Naive thymus-derived CD4-positive, alpha-beta T cell (primary cell): ENCODE measurements at regions not wholly inside any gene's neighbourhood (a gene's known extent, or its start where the extent isn't known, plus 50 kb on each side); places are given as distances from the start of the nearest gene placed in this dataset.

Experiments used
- ATAC-seq: fragments of 150-1000 bp; cut with Tn5 transposase; 2 replicates; pipeline ENCODE4 v1.10.0; 2021; ENCODE audit warnings: mild to moderate bottlenecking, moderate library complexity
- CTCF ChIA-PET: fragments of 350-600 bp; sonication (Branson Sonifier 250); formaldehyde crosslinking; loops from one replicate; lab custom pipeline; 2021; ENCODE audit warnings: antibody characterized with exemption; lab: Charles Lee
- POLR2A ChIA-PET: fragments of 350-600 bp; sonication (Branson Sonifier 250); formaldehyde crosslinking; loops from one replicate; lab custom pipeline; 2021; ENCODE audit warnings: antibody characterized with exemption, inconsistent platforms; lab: Charles Lee
- DNase-seq, 9 donors: peaks; one replicate each; pipeline versions ENCODE4 v3.0.0 to v3.0.0-alpha.2; 2020 to 2022; ENCODE audit warnings: mixed read lengths in 1 of 9
- H3K27ac ChIP-seq: one replicate; pipeline ENCODE4 v1.7.0; 2013; ENCODE audit warnings: mild to moderate bottlenecking, low read depth, low read length, moderate library complexity
- H3K27me3 ChIP-seq, 2 donors: one replicate each; pipeline ENCODE4 v1.7.0; 2013; ENCODE audit warnings: low read length in 2 of 2, mild to moderate bottlenecking in 2 of 2, moderate library complexity in 2 of 2; ENCODE audit not compliant: control insufficient read depth in 2 of 2, insufficient read depth in 2 of 2
- H3K36me3 ChIP-seq, 3 experiments: 1 replicate in 2 of 3; 2 replicates in 1 of 3; pipeline ENCODE4 v1.7.0; 2013; ENCODE audit warnings: low read length in 3 of 3, mild to moderate bottlenecking in 3 of 3, moderate library complexity in 1 of 3; ENCODE audit not compliant: insufficient read depth in 3 of 3, control insufficient read depth in 2 of 3
- H3K4me1 ChIP-seq, 2 donors: one replicate each; pipeline ENCODE4 v1.7.0; 2013; ENCODE audit warnings: low read length in 2 of 2, mild to moderate bottlenecking in 2 of 2, moderate library complexity in 1 of 2; ENCODE audit not compliant: control insufficient read depth in 2 of 2, insufficient read depth in 2 of 2
- H3K4me3 ChIP-seq: 2 replicates; pipeline ENCODE4 v1.7.0; 2013; ENCODE audit warnings: mild to moderate bottlenecking, low read length
- H3K9me3 ChIP-seq, 3 experiments: 1 replicate in 2 of 3; 2 replicates in 1 of 3; pipeline ENCODE4 v1.7.0; 2013; ENCODE audit warnings: low read length in 3 of 3; ENCODE audit not compliant: control insufficient read depth in 2 of 3
- H3K27ac Mint-ChIP-seq, 9 donors: one replicate each; pipeline ENCODE4 v1.8.0; 2020 to 2022; ENCODE audit warnings: mixed read lengths in 9 of 9, mild to moderate bottlenecking in 8 of 9, moderate library complexity in 5 of 9, inconsistent platforms in 2 of 9
- H3K27me3 Mint-ChIP-seq, 5 donors: one replicate each; pipeline ENCODE4 v1.8.0; 2021 to 2022; ENCODE audit warnings: mixed read lengths in 5 of 5, mild to moderate bottlenecking in 1 of 5
- H3K36me3 Mint-ChIP-seq, 5 donors: one replicate each; pipeline ENCODE4 v1.8.0; 2020 to 2022; ENCODE audit warnings: mixed read lengths in 5 of 5, mild to moderate bottlenecking in 3 of 5, inconsistent platforms in 1 of 5
- H3K4me1 Mint-ChIP-seq, 7 donors: one replicate each; pipeline ENCODE4 v1.8.0; 2020 to 2022; ENCODE audit warnings: mixed read lengths in 7 of 7, mild to moderate bottlenecking in 3 of 7, inconsistent platforms in 1 of 7
- H3K4me3 Mint-ChIP-seq, 10 donors: one replicate each; pipeline ENCODE4 v1.8.0; 2020 to 2022; ENCODE audit warnings: mild to moderate bottlenecking in 10 of 10, mixed read lengths in 10 of 10, moderate library complexity in 6 of 10, inconsistent platforms in 2 of 10
- H3K9me3 Mint-ChIP-seq, 11 donors: one replicate each; pipeline ENCODE4 v1.8.0; 2020 to 2022; ENCODE audit warnings: mixed read lengths in 11 of 11, mild to moderate bottlenecking in 4 of 11, inconsistent platforms in 1 of 11, moderate library complexity in 1 of 11
- intact Hi-C, 2 donors: fragments of 100-400 bp; cut with micrococcal nuclease; formaldehyde crosslinking; loops; one replicate each; pipeline ENCODE4 v1.15.1; 2023

DNA sequence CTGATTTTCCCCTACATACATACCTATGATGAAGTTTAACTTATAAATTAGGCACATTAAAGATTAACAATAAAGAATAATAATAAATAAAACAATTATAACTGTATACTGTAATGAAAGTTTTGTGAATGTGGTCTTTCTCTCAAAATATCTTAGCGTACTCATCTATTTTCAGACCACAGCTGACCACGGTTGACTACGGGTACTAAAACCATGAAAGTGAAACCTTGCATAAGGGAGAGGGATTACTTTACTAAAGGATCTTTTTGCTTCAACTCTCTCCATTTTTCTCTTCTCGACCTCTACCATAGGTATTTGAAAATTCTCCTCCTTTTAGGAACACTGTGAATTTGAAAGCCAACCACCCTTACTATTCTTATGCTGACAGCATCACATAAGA is 475.5 kb downstream of the CETN3 start:
- Histone ChIP-seq H3K36me3 (no peaks in the 10 kb centered on the region), H3K4me1 (no peaks in the 10 kb centered on the region), H3K27ac (no peak overlapping the region), H3K9me3 (no peaks in the 10 kb centered on the region), H3K4me3 (no peak overlapping the region), H3K27me3 (no peaks in the 10 kb centered on the region)
- no peak for DNase-seq
- H3K4me3 Mint-ChIP-seq = no peak overlapping the region
- CTCF ChIA-PET = no interaction called here
- POLR2A ChIA-PET = no interaction called here
- H3K36me3 Mint-ChIP-seq = no peaks in the 10 kb centered on the region
- no peak overlapping the region for H3K27ac Mint-ChIP-seq
- H3K9me3 Mint-ChIP-seq = no peaks in the 10 kb centered on the region
- intact Hi-C loops = no loop called here
- no peaks in the 10 kb centered on the region for H3K4me1 Mint-ChIP-seq
- ATAC-seq = no peak
- no peaks in the 10 kb centered on the region for H3K27me3 Mint-ChIP-seq

DNA sequence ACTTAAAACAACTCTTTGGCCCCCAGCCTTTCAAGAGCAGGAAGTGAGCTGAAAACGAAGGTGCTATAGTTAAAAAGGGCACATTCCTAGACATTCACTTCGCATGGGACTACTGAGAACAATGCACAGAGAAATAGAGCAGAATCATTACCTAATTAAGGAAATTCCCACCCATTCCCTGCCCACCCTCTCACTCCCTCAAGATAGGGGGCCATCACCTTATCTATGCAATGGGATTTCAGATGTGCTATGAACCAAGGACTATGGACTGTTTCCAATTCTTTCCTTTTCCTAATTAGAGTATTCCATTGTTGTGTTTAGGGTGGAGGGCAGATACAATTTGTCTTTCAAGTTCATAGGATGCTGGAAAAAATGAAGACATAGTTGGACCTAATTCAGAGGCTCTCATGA is 476.8 kb downstream of the CETN3 start:
- Histone ChIP-seq H3K27me3 (no peaks in the 10 kb centered on the region), H3K27ac (no peak overlapping the region), H3K36me3 (no peaks in the 10 kb centered on the region), H3K4me1 (no peaks in the 10 kb centered on the region), H3K9me3 (no peaks in the 10 kb centered on the region), H3K4me3 (no peak overlapping the region)
- Mint-ChIP-seq H3K4me3 (no peak overlapping the region), H3K27ac (no peak overlapping the region), H3K9me3 (peaks cover 0 to 4% (median 0%) of the 10 kb centered on the region in 11 donors), H3K27me3 (no peaks in the 10 kb centered on the region), H3K36me3 (no peaks in the 10 kb centered on the region), H3K4me1 (no peaks in the 10 kb centered on the region)
- DNase-seq = no peak
- intact Hi-C loops = no loop called here
- ATAC-seq = no peak
- CTCF ChIA-PET = no interaction called here
- POLR2A ChIA-PET = no interaction called here

DNA sequence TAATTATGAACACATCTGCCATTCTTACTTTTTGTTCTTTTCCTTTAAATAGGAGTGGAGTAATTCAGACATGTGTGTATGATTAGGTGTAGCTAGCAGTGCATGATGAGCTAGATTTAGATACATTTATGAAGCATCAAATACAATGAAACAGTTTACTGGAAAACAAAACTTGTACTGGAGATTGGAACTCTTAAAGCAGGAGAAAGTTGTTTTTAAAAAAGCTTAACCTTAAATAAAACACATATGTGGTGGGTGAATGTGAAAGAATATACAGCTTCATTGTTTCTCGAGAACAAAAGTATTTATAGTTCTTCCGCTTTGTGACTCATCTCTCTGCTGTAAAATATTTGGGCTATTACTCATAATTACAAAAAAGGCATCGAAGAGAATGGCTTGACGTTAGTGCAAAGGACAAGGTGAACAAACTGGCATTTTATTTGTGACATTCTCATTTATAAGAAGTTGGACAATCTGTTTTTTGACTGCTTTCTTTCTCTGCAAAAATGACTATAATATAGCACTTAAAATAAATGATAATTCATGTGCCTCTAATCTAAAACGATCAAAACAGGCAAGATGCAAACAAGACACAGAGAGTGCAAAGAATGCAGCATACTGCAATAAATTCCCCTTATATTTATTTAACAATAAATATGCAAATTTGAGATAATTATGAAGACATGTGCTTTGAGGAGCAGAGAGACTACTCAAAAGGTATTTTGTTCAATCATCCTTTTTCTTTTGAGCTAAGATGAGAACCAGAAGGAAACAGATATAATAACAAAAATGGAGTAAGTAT is 478.8 kb downstream of the CETN3 start:
- POLR2A ChIA-PET = no interaction called here
- H3K27ac Mint-ChIP-seq = no peak overlapping the region
- Histone ChIP-seq H3K9me3 (no peaks in the 10 kb centered on the region), H3K27ac (no peak overlapping the region), H3K4me1 (no peaks in the 10 kb centered on the region), H3K36me3 (no peaks in the 10 kb centered on the region), H3K27me3 (no peaks in the 10 kb centered on the region), H3K4me3 (no peak overlapping the region)
- peaks cover 0 to 4% (median 0%) of the 10 kb centered on the region in 11 donors for H3K9me3 Mint-ChIP-seq
- DNase-seq (no peak), ATAC-seq (no peak)
- CTCF ChIA-PET = no interaction called here
- H3K4me3 Mint-ChIP-seq = no peak overlapping the region
- no peaks in the 10 kb centered on the region for H3K4me1 Mint-ChIP-seq
- intact Hi-C loops = no loop called here
- no peaks in the 10 kb centered on the region for H3K27me3 Mint-ChIP-seq
- H3K36me3 Mint-ChIP-seq = no peaks in the 10 kb centered on the region

DNA sequence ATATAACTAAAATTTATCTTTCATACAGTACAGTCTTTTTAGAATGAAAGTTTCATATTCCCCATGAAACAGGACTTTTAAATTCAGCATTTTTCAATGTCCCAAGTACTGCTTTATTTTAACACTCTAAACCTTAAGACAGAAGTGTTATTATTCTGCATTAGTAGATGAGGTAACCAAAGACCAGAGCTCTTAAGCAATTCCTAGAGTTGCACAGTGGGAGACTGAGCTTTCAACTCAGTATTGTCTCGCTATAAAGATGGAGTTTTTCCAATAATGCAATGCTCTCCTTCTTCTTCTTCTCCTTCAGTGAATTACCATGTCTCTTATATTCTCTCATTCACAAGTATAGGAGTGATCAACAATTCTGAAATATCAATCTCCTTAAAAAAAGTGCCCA is 479.7 kb downstream of the CETN3 start:
- H3K36me3 ChIP-seq = no peaks in the 10 kb centered on the region
- no peak for ATAC-seq
- H3K4me3 Mint-ChIP-seq = no peak overlapping the region
- H3K27ac Mint-ChIP-seq = no peak overlapping the region
- no peak overlapping the region for H3K4me3 ChIP-seq
- H3K9me3 Mint-ChIP-seq = peaks cover 0 to 4% (median 0%) of the 10 kb centered on the region in 11 donors
- H3K4me1 Mint-ChIP-seq = no peaks in the 10 kb centered on the region
- H3K9me3 ChIP-seq = no peaks in the 10 kb centered on the region
- CTCF ChIA-PET = no interaction called here
- H3K4me1 ChIP-seq = no peaks in the 10 kb centered on the region
- no peaks in the 10 kb centered on the region for H3K27me3 Mint-ChIP-seq
- no peaks in the 10 kb centered on the region for H3K27me3 ChIP-seq
- DNase-seq = no peak
- intact Hi-C loops = no loop called here
- no peaks in the 10 kb centered on the region for H3K36me3 Mint-ChIP-seq
- H3K27ac ChIP-seq = no peak overlapping the region
- POLR2A ChIA-PET = no interaction called here

DNA sequence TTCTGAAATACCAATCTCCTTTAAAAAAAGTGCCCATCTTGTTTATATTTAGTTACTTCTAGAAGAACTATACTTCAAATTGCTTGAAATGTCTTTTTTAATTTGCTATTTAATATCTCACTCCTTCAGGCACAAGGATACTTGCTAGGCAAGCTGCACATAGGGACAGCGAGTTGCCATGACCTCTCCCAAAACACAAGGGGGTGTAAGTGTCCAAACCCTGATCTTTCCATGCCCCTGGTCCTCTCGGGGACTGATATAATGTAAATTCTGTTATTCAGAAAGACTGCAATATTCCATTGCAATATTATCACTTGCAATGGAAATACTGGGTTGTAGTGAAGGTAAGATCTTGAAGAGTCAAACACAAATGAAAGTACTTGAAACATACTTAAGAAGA is 480.4 kb downstream of the CETN3 start:
- Histone ChIP-seq H3K4me3 (no peak overlapping the region), H3K9me3 (no peaks in the 10 kb centered on the region), H3K27me3 (no peaks in the 10 kb centered on the region), H3K36me3 (no peaks in the 10 kb centered on the region), H3K27ac (no peak overlapping the region), H3K4me1 (no peaks in the 10 kb centered on the region)
- ChIA-PET CTCF (no interaction called here), POLR2A (no interaction called here)
- H3K9me3 Mint-ChIP-seq = peaks cover 0 to 5% (median 0%) of the 10 kb centered on the region in 11 donors
- intact Hi-C loops = no loop called here
- no peak for ATAC-seq
- H3K36me3 Mint-ChIP-seq = no peaks in the 10 kb centered on the region
- no peak overlapping the region for H3K27ac Mint-ChIP-seq
- no peaks in the 10 kb centered on the region for H3K27me3 Mint-ChIP-seq
- H3K4me1 Mint-ChIP-seq = no peaks in the 10 kb centered on the region
- no peak for DNase-seq
- no peak overlapping the region for H3K4me3 Mint-ChIP-seq

DNA sequence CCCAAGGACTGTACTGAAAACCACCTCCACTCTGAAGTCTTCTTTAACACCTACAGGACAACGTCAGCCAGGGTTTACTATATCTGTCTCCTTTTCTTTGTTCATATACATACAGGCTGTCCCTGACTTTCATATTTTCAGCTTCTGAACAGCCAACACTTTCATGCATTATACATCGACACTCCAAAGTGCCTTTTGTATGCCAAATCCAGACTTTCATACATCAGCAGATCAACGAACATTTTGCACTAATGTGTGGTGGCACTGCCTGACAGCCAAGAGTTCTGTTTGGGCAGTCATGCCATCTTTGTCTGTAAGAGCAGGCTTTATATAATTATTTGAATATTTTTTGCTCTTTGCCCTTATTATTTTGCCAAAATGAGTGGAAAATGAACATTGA is 487.4 kb downstream of the CETN3 start:
- no peak overlapping the region for H3K27ac Mint-ChIP-seq
- H3K27me3 Mint-ChIP-seq = no peaks in the 10 kb centered on the region
- POLR2A ChIA-PET = no interaction called here
- no peak for ATAC-seq
- no peaks in the 10 kb centered on the region for H3K4me1 Mint-ChIP-seq
- no peak for DNase-seq
- no peak overlapping the region for H3K4me3 Mint-ChIP-seq
- CTCF ChIA-PET = no interaction called here
- Histone ChIP-seq H3K27ac (no peak overlapping the region), H3K9me3 (no peaks in the 10 kb centered on the region), H3K27me3 (no peaks in the 10 kb centered on the region), H3K4me1 (no peaks in the 10 kb centered on the region), H3K36me3 (no peaks in the 10 kb centered on the region), H3K4me3 (no peak overlapping the region)
- H3K9me3 Mint-ChIP-seq = peaks cover 0 to 17% (median 0%) of the 10 kb centered on the region in 11 donors
- no peaks in the 10 kb centered on the region for H3K36me3 Mint-ChIP-seq
- intact Hi-C loops = no loop called here

DNA sequence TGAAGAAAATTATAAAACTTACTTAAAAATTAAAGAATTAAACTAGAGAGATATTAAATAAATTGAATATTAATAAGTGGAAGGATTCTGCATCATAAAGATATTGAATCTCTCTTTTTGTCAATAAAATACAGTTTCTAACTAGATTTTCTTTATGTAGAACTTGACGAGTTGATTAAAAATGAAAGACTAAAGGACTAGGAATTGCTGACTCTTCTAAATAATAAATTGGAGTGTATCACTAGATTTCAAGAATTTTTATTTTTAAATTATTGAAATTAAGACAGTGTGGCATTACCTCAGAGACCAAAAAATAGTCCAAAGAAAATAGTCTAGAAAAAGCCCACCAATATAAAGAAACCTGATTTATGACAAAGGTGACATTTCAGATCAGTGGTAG is 492.4 kb downstream of the CETN3 start:
- H3K4me1 ChIP-seq = no peaks in the 10 kb centered on the region
- Mint-ChIP-seq H3K27ac (no peak overlapping the region), H3K9me3 (peaks cover 0 to 8% (median 0%) of the 10 kb centered on the region in 11 donors), H3K4me1 (no peaks in the 10 kb centered on the region), H3K4me3 (no peak overlapping the region), H3K36me3 (no peaks in the 10 kb centered on the region), H3K27me3 (no peaks in the 10 kb centered on the region)
- intact Hi-C loops = no loop called here
- DNase-seq = no peak
- H3K9me3 ChIP-seq = no peaks in the 10 kb centered on the region
- ATAC-seq = no peak
- H3K27ac ChIP-seq = no peak overlapping the region
- no peaks in the 10 kb centered on the region for H3K27me3 ChIP-seq
- H3K36me3 ChIP-seq = no peaks in the 10 kb centered on the region
- POLR2A ChIA-PET = no interaction called here
- CTCF ChIA-PET = no interaction called here
- H3K4me3 ChIP-seq = no peak overlapping the region
